ENCODE measurements at regions not wholly inside any gene's neighbourhood (a gene's known extent, or its start where the extent isn't known, plus 50 kb on each side); places are given as distances from the start of the nearest gene placed in this dataset.

GRCh38 chr12:41635626-41636364 lies 447.7 kb downstream of the PDZRN4 start:
- Histone ChIP-seq H3K27ac (ENCODE audit: low read depth, low read length) (no peak overlapping the region), H3K9me3 (ENCODE audit: control insufficient read depth, insufficient read depth, low read length) (no peaks in the 10 kb centered on the region), H3K4me3 (ENCODE audit: low read depth, low read length) (no peak overlapping the region), H3K4me1 (ENCODE audit: control insufficient read depth, insufficient read depth, low read length) (no peaks in the 10 kb centered on the region), H3K36me3 (ENCODE audit: control insufficient read depth, insufficient read depth, low read length) (no peaks in the 10 kb centered on the region), H3K27me3 (ENCODE audit: control insufficient read depth, insufficient read depth, low read length) (no peaks in the 10 kb centered on the region), H3K9ac (ENCODE audit: low read depth, low read length) (no peak overlapping the region)

DNA sequence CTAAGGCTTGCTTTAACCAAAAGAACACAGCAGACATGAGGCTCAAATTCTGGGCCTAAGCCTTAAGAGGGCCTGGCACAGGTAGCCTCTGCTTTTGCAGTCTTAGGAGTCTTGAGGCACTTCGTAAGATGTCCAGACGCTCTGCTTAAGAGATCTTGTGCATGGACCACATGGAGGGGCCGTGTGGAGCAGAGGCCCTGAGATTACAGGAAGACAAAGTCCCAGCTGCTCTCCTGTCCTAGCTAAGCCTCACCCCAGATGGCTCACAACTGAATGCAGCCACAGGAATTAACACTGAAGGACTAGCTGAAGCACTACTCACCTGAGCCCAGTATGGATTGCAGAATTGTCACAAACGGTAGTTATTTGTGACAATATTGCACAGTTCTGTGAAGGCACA lies 446.0 kb downstream of the PDZRN4 start:
- Histone ChIP-seq H3K9ac (ENCODE audit: low read depth, low read length) (no peak overlapping the region), H3K27ac (ENCODE audit: low read depth, low read length) (no peak overlapping the region), H3K27me3 (ENCODE audit: control insufficient read depth, insufficient read depth, low read length) (no peaks in the 10 kb centered on the region), H3K36me3 (ENCODE audit: control insufficient read depth, insufficient read depth, low read length) (no peaks in the 10 kb centered on the region), H3K4me3 (ENCODE audit: low read depth, low read length) (no peak overlapping the region), H3K4me1 (ENCODE audit: control insufficient read depth, insufficient read depth, low read length) (no peaks in the 10 kb centered on the region), H3K9me3 (ENCODE audit: control insufficient read depth, insufficient read depth, low read length) (no peaks in the 10 kb centered on the region)

DNA sequence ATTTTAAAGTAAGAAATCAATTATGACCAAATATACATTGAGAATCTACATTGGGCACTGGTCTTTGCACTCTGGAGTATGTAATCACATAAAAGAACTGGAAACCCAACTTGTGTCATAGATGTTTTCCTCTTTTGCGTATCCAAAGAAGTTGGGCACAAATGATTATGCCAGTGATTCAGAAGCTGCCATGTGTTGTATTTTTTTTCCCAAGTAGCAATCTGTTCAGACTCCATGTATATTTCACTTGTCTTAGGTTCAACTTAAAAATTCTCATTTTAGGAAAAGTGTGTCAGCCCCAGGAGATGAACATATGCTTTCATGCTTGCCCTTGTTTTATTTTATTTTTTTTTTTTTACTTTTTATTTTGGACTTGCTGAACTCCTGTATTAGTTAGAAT lies 441.5 kb downstream of the PDZRN4 start:
- Histone ChIP-seq H3K9ac (ENCODE audit: low read depth, low read length) (no peak overlapping the region), H3K4me3 (ENCODE audit: low read depth, low read length) (no peak overlapping the region), H3K27ac (ENCODE audit: low read depth, low read length) (no peak overlapping the region), H3K27me3 (ENCODE audit: control insufficient read depth, insufficient read depth, low read length) (no peaks in the 10 kb centered on the region), H3K9me3 (ENCODE audit: control insufficient read depth, insufficient read depth, low read length) (no peaks in the 10 kb centered on the region), H3K4me1 (ENCODE audit: control insufficient read depth, insufficient read depth, low read length) (peaks cover 3% of the 10 kb centered on the region; the same call in 1 of the 2 replicates), H3K36me3 (ENCODE audit: control insufficient read depth, insufficient read depth, low read length) (no peaks in the 10 kb centered on the region)

- H3K27ac ChIP-seq (ENCODE audit: low read depth, low read length) = no peak overlapping the region
- no peaks in the 10 kb centered on the region for H3K36me3 ChIP-seq (ENCODE audit: control insufficient read depth, insufficient read depth, low read length)
- peaks cover 5% of the 10 kb centered on the region; the same call in 1 of the 2 replicates for H3K4me1 ChIP-seq (ENCODE audit: control insufficient read depth, insufficient read depth, low read length)
- no peaks in the 10 kb centered on the region for H3K27me3 ChIP-seq (ENCODE audit: control insufficient read depth, insufficient read depth, low read length)
- H3K4me3 ChIP-seq (ENCODE audit: low read depth, low read length) = no peak overlapping the region
- no peak overlapping the region for H3K9ac ChIP-seq (ENCODE audit: low read depth, low read length)
- no peaks in the 10 kb centered on the region for H3K9me3 ChIP-seq (ENCODE audit: control insufficient read depth, insufficient read depth, low read length)
Observed at GRCh38 chr12:41627476-41627875, 439.4 kb downstream of the PDZRN4 start.

- H3K4me1 ChIP-seq (ENCODE audit: control insufficient read depth, insufficient read depth, low read length) = peaks cover 12% of the 10 kb centered on the region
- H3K27ac ChIP-seq (ENCODE audit: low read depth, low read length) = peak overlapping the region; percentile 5
- no peak overlapping the region for H3K9ac ChIP-seq (ENCODE audit: low read depth, low read length)
- no peaks in the 10 kb centered on the region for H3K27me3 ChIP-seq (ENCODE audit: control insufficient read depth, insufficient read depth, low read length)
- H3K9me3 ChIP-seq (ENCODE audit: control insufficient read depth, insufficient read depth, low read length) = no peaks in the 10 kb centered on the region
- no peaks in the 10 kb centered on the region for H3K36me3 ChIP-seq (ENCODE audit: control insufficient read depth, insufficient read depth, low read length)
- no peak overlapping the region for H3K4me3 ChIP-seq (ENCODE audit: low read depth, low read length)
Observed at GRCh38 chr12:41624571-41624970, 436.5 kb downstream of the PDZRN4 start.

All from HUES48 (cell line).